Activated T-helper 1 cell treated with anti-CD3 and anti-CD28 coated beads, Interleukin-12 subunit alpha, Interleukin-12 subunit beta, Interleukin-2, Interleukin-4 antibody, amounts not matched to agents 30 ng/mL and 10 ng/mL and 1 ng/mL, durations not matched to agents 14 hours and 24 hours and 36 hours (primary cell): ENCODE measurements at regions not wholly inside any gene's neighbourhood (a gene's known extent, or its start where the extent isn't known, plus 50 kb on each side); places are given as distances from the start of the nearest gene placed in this dataset.

Experiments
- DNase-seq: peaks from one replicate; pipeline ENCODE4 v3.0.0; 2021; ENCODE audit warnings: low spot score
- H3K27ac Mint-ChIP-seq: one replicate; pipeline ENCODE4 v1.8.0; 2021; ENCODE audit warnings: mild to moderate bottlenecking, mixed read lengths
- H3K27me3 Mint-ChIP-seq: one replicate; pipeline ENCODE4 v1.8.0; 2022; ENCODE audit warnings: mild to moderate bottlenecking, moderate library complexity, mixed read lengths; ENCODE audit not compliant: insufficient read depth
- H3K36me3 Mint-ChIP-seq: one replicate; pipeline ENCODE4 v1.8.0; 2021; ENCODE audit warnings: low read depth, mixed read lengths
- H3K4me1 Mint-ChIP-seq: one replicate; pipeline ENCODE4 v1.8.0; 2021; ENCODE audit warnings: low read depth, mixed read lengths
- H3K4me3 Mint-ChIP-seq: one replicate; pipeline ENCODE4 v1.8.0; 2021; ENCODE audit warnings: mild to moderate bottlenecking, moderate library complexity, mixed read lengths
- H3K9me3 Mint-ChIP-seq: one replicate; pipeline ENCODE4 v1.8.0; 2021; ENCODE audit warnings: mixed read lengths
- intact Hi-C: fragments of 100-400 bp; cut with micrococcal nuclease; formaldehyde crosslinking; loops from one replicate; pipeline ENCODE4 v1.15.1; 2024

GRCh38 chr10:8498881-8499280 lies 444.4 kb downstream of the GATA3 start:
- H3K4me3 Mint-ChIP-seq, result no peak overlapping the region
- DNase-seq, result no peak
- peaks cover 23% of the 10 kb centered on the region for H3K27me3 Mint-ChIP-seq
- peaks cover 6% of the 10 kb centered on the region for H3K4me1 Mint-ChIP-seq
- H3K27ac Mint-ChIP-seq, result no peak overlapping the region
- no peaks in the 10 kb centered on the region for H3K36me3 Mint-ChIP-seq
- H3K9me3 Mint-ChIP-seq, result no peaks in the 10 kb centered on the region
- intact Hi-C loops, result no loop called here

GRCh38 chr10:8499312-8499711 lies 444.8 kb downstream of the GATA3 start:
- Mint-ChIP-seq H3K9me3 (no peaks in the 10 kb centered on the region), H3K27ac (no peak overlapping the region), H3K4me3 (no peak overlapping the region), H3K27me3 (peaks cover 22% of the 10 kb centered on the region), H3K4me1 (peaks cover 6% of the 10 kb centered on the region), H3K36me3 (no peaks in the 10 kb centered on the region)
- no peak for DNase-seq
- intact Hi-C loops, result no loop called here

GRCh38 chr10:8499752-8500390 lies 445.4 kb downstream of the GATA3 start:
- Mint-ChIP-seq H3K36me3 (no peaks in the 10 kb centered on the region), H3K27me3 (peaks cover 24% of the 10 kb centered on the region), H3K4me3 (no peak overlapping the region), H3K4me1 (peaks cover 6% of the 10 kb centered on the region), H3K27ac (no peak overlapping the region), H3K9me3 (no peaks in the 10 kb centered on the region)
- no peak for DNase-seq
- intact Hi-C loops, result no loop called here

GRCh38 chr10:8502573-8502972 lies 448.1 kb downstream of the GATA3 start:
- Mint-ChIP-seq H3K9me3 (no peaks in the 10 kb centered on the region), H3K4me3 (no peak overlapping the region), H3K27me3 (peaks cover 24% of the 10 kb centered on the region), H3K4me1 (peaks cover 6% of the 10 kb centered on the region), H3K27ac (no peak overlapping the region), H3K36me3 (no peaks in the 10 kb centered on the region)
- intact Hi-C loops, result no loop called here
- DNase-seq, result no peak

GRCh38 chr10:8504499-8504898 lies 450.0 kb downstream of the GATA3 start:
- Mint-ChIP-seq H3K27me3 (peaks cover 18% of the 10 kb centered on the region), H3K9me3 (no peaks in the 10 kb centered on the region), H3K27ac (no peak overlapping the region), H3K4me1 (no peaks in the 10 kb centered on the region), H3K36me3 (no peaks in the 10 kb centered on the region), H3K4me3 (no peak overlapping the region)
- intact Hi-C loops, result no loop called here
- no peak for DNase-seq

GRCh38 chr10:8507156-8507555 lies 452.7 kb downstream of the GATA3 start:
- Mint-ChIP-seq H3K4me3 (no peak overlapping the region), H3K9me3 (no peaks in the 10 kb centered on the region), H3K36me3 (no peaks in the 10 kb centered on the region), H3K4me1 (no peaks in the 10 kb centered on the region), H3K27me3 (peaks cover 13% of the 10 kb centered on the region), H3K27ac (no peak overlapping the region)
- intact Hi-C loops, result no loop called here
- DNase-seq, result no peak

- no peaks in the 10 kb centered on the region for H3K36me3 Mint-ChIP-seq
- H3K4me1 Mint-ChIP-seq, result no peaks in the 10 kb centered on the region
- H3K4me3 Mint-ChIP-seq, result no peak overlapping the region
- H3K27me3 Mint-ChIP-seq, result peaks cover 8% of the 10 kb centered on the region
- intact Hi-C loops, result no loop called here
- DNase-seq, result no peak
- H3K9me3 Mint-ChIP-seq, result no peaks in the 10 kb centered on the region
- H3K27ac Mint-ChIP-seq, result no peak overlapping the region
These were observed 454.4 kb downstream of the GATA3 start for GRCh38 chr10:8508882-8509281.

- no peaks in the 10 kb centered on the region for H3K36me3 Mint-ChIP-seq
- no peak for DNase-seq
- H3K27ac Mint-ChIP-seq, result no peak overlapping the region
- H3K4me3 Mint-ChIP-seq, result no peak overlapping the region
- no peaks in the 10 kb centered on the region for H3K9me3 Mint-ChIP-seq
- H3K27me3 Mint-ChIP-seq, result peaks cover 5% of the 10 kb centered on the region
- intact Hi-C loops, result no loop called here
- H3K4me1 Mint-ChIP-seq, result no peaks in the 10 kb centered on the region
These were observed 456.0 kb downstream of the GATA3 start for GRCh38 chr10:8510471-8510870.

- H3K36me3 Mint-ChIP-seq, result no peaks in the 10 kb centered on the region
- intact Hi-C loops, result no loop called here
- H3K27ac Mint-ChIP-seq, result no peak overlapping the region
- peaks cover 5% of the 10 kb centered on the region for H3K27me3 Mint-ChIP-seq
- H3K4me1 Mint-ChIP-seq, result no peaks in the 10 kb centered on the region
- H3K4me3 Mint-ChIP-seq, result no peak overlapping the region
- H3K9me3 Mint-ChIP-seq, result no peaks in the 10 kb centered on the region
- no peak for DNase-seq
These were observed 456.5 kb downstream of the GATA3 start for GRCh38 chr10:8511026-8511425.

- peaks cover 7% of the 10 kb centered on the region for H3K27me3 Mint-ChIP-seq
- no peak overlapping the region for H3K4me3 Mint-ChIP-seq
- H3K36me3 Mint-ChIP-seq, result no peaks in the 10 kb centered on the region
- DNase-seq, result no peak
- no peaks in the 10 kb centered on the region for H3K9me3 Mint-ChIP-seq
- intact Hi-C loops, result no loop called here
- no peak overlapping the region for H3K27ac Mint-ChIP-seq
- no peaks in the 10 kb centered on the region for H3K4me1 Mint-ChIP-seq
These were observed 459.0 kb downstream of the GATA3 start for GRCh38 chr10:8513155-8514147.

GRCh38 chr10:8520382-8520781 lies 465.9 kb downstream of the GATA3 start:
- intact Hi-C loops, result no loop called here
- Mint-ChIP-seq H3K27me3 (peaks cover 5% of the 10 kb centered on the region), H3K4me1 (no peaks in the 10 kb centered on the region), H3K9me3 (peaks cover 15% of the 10 kb centered on the region), H3K36me3 (no peaks in the 10 kb centered on the region), H3K27ac (no peak overlapping the region), H3K4me3 (no peak overlapping the region)
- no peak for DNase-seq

GRCh38 chr10:8527773-8528172 lies 473.3 kb downstream of the GATA3 start:
- Mint-ChIP-seq H3K9me3 (peaks cover 6% of the 10 kb centered on the region), H3K36me3 (peaks cover 2% of the 10 kb centered on the region), H3K27ac (no peak overlapping the region), H3K4me1 (no peaks in the 10 kb centered on the region), H3K27me3 (peaks cover 4% of the 10 kb centered on the region), H3K4me3 (no peak overlapping the region)
- intact Hi-C loops, result no loop called here
- no peak for DNase-seq

GRCh38 chr10:8531116-8531515 lies 476.6 kb downstream of the GATA3 start:
- intact Hi-C loops, result no loop called here
- no peak for DNase-seq
- H3K27ac Mint-ChIP-seq, result no peak overlapping the region
- no peak overlapping the region for H3K4me3 Mint-ChIP-seq
- peaks cover 6% of the 10 kb centered on the region for H3K27me3 Mint-ChIP-seq
- H3K9me3 Mint-ChIP-seq, result peaks cover 6% of the 10 kb centered on the region
- H3K4me1 Mint-ChIP-seq, result no peaks in the 10 kb centered on the region
- H3K36me3 Mint-ChIP-seq, result peaks cover 2% of the 10 kb centered on the region
